ENCODE measurements at regions not wholly inside any gene's neighbourhood (a gene's known extent, or its start where the extent isn't known, plus 50 kb on each side); places are given as distances from the start of the nearest gene placed in this dataset.

DNA sequence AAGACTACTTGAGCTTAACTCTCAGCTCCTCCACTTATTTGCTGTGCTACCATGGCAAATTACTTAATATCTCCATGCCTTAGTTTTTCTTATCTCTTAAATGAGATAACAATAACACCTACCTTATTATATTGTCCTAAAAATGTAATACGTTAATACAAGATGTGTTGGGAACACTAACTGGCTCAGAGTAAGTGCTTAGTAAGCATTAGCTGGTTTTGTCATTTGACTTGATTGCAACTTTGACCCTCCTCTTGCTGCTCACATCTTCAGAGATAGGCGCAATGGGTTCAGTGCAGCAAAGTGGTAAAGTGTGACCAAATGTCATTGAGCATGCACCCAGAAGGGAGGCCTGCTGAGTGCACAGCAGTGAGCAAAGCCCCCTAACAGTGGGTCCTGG, 294.5 kb upstream of the CLNK start:
- DNase-seq = no peak

DNA sequence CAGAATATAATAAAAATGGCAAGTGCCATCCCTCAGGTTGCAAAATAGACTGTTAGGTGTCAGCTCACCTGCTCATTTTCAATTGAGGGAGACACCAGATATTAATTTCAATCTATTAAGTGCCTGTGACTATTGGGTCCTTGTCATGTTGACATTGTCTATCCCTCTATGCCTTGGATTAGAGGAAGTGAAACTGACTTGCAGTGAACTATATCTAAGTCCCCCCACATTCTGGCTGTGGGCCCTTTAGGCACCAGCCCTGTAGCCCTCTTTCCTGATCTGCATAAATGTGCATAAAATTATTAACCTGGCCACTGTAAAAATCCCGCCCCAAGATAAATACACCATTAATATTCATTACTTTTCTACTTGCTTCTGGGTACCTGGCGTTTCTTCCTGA, 293.0 kb upstream of the CLNK start:
- DNase-seq = no peak

DNA sequence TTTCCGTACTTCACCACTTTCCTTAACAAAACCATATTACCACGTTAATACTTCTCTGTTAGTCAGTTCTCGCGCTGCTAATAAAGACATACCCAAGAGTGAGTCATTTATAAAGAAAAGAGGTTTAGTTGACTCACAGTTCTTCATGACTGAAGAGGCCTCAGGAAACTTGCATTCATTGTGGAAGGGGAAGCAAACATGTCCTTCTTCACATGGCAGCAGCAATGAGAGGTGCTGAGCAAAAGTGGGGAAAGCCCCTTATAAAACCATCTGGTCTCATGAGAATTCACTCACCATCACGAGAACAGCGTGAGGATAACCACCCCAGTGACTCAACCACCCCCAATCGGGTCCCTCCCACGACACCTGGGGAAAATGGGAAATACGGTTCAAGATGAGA, 289.8 kb upstream of the CLNK start:
- no peak for DNase-seq

GRCh38 chr4:10973686-10974085, 289.1 kb upstream of the CLNK start:
- peak in 1 of 2 experiments; percentile 42 for DNase-seq

DNA sequence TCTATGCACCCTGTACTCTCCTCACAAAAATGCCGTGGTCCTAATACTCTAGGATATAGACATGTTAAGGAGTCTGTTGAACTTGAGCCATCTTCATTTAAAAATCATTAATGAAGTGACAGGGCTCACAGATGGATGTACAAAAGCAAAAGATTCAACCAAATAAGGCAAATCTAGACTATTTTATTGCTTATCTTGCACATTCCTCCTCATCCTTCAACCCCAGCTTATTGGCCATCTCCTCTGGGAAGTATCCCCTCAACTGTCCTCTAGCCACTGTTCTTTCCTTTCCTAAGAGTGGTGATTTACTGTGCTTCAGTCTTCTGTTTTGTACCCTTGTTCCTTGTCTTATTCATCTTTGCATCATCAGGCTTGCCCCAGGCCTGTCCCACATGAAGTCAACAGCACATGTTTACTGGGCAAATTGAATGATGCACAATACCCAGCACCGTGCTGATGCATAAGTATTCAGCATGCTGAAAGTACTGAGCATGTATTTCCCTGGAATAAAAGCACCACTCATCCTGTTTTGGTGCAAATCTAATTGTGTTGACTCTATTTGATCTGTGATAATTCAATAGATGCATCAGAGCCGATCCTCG, 287.3 kb upstream of the CLNK start:
- no peak for DNase-seq

GRCh38 chr4:10965196-10965595, 280.6 kb upstream of the CLNK start:
- DNase-seq = no peak

GRCh38 chr4:10963958-10964703, 279.6 kb upstream of the CLNK start:
- no peak for DNase-seq

- DNase-seq = no peak
These were observed 278.7 kb upstream of the CLNK start for GRCh38 chr4:10963241-10963640.

GRCh38 chr4:10962246-10962645, 277.7 kb upstream of the CLNK start:
- DNase-seq = no peak

GRCh38 chr4:10960389-10960788, 275.8 kb upstream of the CLNK start:
- no peak for DNase-seq

DNA sequence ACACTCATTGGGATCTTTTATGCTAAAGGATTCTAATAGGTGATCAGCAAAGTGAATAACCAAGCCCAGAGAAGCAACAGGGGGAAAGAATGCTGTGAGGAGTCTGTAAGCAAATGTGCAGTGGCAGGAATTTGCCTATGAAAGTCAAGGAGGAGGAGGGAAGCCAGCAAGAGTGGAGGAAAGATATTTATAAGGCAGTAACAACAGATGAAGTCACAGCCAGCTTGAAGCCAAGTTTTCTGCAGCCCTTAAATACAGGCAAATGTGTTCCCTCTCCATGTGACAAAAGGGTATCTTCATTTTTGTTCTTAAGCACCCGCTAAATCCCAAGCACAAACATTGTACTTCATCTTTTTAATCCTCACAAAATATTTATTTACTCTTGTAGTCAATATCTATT, 275.0 kb upstream of the CLNK start:
- no peak for DNase-seq

GRCh38 chr4:10958226-10958856, 273.8 kb upstream of the CLNK start:
- no peak for DNase-seq

- no peak for DNase-seq
These were observed 266.7 kb upstream of the CLNK start for GRCh38 chr4:10951306-10951705.

- DNase-seq = no peak
These were observed 264.6 kb upstream of the CLNK start for GRCh38 chr4:10949039-10949733.

DNA sequence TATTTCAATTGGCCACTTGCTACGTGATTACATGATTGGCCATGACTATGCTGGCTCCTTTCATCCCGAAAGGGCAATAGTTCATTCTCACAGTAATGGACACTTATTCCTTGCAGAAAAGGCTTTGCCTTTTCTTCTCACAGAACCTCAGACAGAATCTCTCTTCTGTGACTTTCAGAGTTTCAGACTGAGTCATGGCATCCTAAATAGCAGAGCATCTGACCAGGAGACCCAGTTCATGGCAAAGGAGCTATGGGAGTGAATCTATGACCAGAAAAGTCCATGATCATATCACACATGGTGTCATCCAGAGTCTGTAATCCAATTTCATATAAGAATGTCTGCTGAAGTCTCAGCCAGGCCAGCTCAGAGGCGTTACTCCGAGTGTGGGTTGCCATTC, 263.3 kb upstream of the CLNK start:
- no peak for DNase-seq

- no peak for DNase-seq
These were observed 259.8 kb upstream of the CLNK start for GRCh38 chr4:10944321-10944720.

DNA sequence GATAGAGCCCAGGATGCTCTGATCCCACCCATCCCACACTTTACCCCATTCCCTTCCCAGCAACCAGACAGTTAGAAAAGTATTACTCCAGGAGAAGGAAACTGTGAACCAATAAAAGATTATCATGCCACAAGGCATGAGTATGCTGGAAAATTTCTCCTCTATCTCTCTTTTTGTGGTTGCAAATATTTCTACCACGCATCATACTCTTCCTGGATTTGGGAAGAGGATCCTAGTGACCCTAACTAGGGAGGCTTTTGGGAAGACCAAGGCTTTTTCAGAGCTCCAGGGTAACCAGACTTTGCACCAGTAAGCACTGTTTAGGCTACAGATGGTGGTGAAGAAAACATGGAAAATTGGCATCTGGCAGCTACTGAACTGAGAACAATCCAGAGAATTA, 257.6 kb upstream of the CLNK start:
- peak in 1 of 2 experiments; percentile 7 for DNase-seq

- no peak for DNase-seq
These were observed 245.2 kb upstream of the CLNK start for GRCh38 chr4:10929818-10930217.

- no peak for DNase-seq
These were observed 241.4 kb upstream of the CLNK start for GRCh38 chr4:10925996-10926395.

DNA sequence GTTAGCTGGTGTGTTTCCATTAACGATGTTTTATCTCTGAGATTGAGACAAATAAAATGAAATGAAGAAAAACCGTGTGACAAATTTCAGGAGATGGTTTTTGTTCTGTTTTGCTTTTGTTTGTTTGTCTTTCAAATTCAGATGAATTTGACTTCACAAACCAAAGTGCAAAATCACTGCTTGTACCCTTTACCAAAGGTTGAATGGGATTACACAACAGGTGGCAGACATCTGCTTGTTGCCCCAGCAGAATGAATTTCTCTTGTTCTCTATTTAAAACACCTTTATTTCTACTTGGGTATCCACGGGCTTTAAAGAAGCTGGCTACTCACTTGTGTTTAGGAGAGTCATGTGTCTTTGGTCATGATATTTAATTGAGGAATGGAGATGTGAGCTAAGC, 239.7 kb upstream of the CLNK start:
- DNase-seq = peak in 1 of 2 experiments; percentile 4

DNA sequence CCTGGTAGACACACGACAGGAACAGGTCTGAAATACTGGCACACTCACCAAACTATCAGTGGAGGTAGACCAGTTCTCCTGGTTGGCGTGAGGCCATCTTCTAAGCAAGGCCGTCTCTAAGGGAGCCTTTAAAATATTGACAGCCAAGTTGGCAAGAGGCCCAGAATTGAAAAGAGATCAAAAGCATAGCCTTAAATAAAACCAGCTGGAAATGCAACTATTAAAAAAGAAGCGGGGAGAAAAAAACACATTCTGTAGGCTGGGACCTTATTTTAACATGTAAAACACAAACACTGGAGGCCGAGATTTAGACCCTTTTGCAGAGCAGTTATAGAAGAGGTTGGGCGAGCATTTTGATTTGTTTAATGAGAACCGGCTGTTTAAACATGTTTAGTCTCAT, 233.0 kb upstream of the CLNK start:
- no peak for DNase-seq

GRCh38 chr4:10898072-10898471, 213.5 kb upstream of the CLNK start:
- DNase-seq = no peak

DNA sequence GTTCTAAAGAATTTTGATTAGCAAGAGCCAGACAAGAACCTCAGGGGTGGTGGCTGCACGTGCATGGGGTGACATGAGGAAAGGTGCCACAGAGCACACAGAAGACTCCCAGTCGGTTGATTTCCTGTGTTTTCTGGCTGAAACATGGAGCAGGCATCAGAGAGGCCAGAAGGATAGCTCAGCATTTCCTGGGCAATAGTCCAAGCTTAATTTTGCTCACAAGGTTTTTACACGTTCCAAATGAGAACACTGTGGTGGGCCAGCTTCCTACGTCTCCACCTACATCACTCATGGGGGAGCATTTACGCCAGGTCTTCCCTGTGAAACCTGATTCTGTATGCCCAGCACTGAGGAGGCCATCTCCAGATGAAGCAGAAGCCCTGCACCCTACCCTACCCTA, 212.5 kb upstream of the CLNK start:
- no peak for DNase-seq

GRCh38 chr4:10893395-10893794, 208.8 kb upstream of the CLNK start:
- DNase-seq = peak in 1 of 2 experiments; percentile 27
